ENCODE measurements at regions not wholly inside any gene's neighbourhood (a gene's known extent, or its start where the extent isn't known, plus 50 kb on each side); places are given as distances from the start of the nearest gene placed in this dataset.
A peak's percentile ranks its signal among the peaks of the same experiment; 100 is the strongest.

GRCh38 chr6:15082708-15083107, 163.2 kb upstream of the JARID2 start:
- Histone ChIP-seq H3K36me3 (no peaks in the 10 kb centered on the region), H3K27me3 (no peaks in the 10 kb centered on the region), H3K9me3 (no peaks in the 10 kb centered on the region), H3K4me1 (no peaks in the 10 kb centered on the region), H3K4me3 (no peak overlapping the region), H3K27ac (no peak overlapping the region)
- TF ChIP-seq POLR2AphosphoS5 (IDR thresholded peaks at IDR 0.05; ENCODE audit: insufficient read depth in 1 of 2, low read depth in 1 of 2) (no peak), CTCF (IDR thresholded peaks at IDR 0.05) (no peak), POLR2A (IDR thresholded peaks at IDR 0.05) (no peak)
- DNase-seq (ENCODE audit: extremely low spot score in 2 of 2): no peak
- intact Hi-C loops (cut with DNase I): no loop called here

- Histone ChIP-seq H3K4me3 (no peak overlapping the region), H3K36me3 (no peaks in the 10 kb centered on the region), H3K9me3 (no peaks in the 10 kb centered on the region), H3K4me1 (peaks cover 24% of the 10 kb centered on the region), H3K27ac (no peak overlapping the region), H3K27me3 (no peaks in the 10 kb centered on the region)
- TF ChIP-seq POLR2A (IDR thresholded peaks at IDR 0.05) (no peak), POLR2AphosphoS5 (IDR thresholded peaks at IDR 0.05; ENCODE audit: insufficient read depth in 1 of 2, low read depth in 1 of 2) (no peak), CTCF (IDR thresholded peaks at IDR 0.05) (no peak)
- no peak for DNase-seq (ENCODE audit: extremely low spot score in 2 of 2)
- intact Hi-C loops (cut with DNase I): no loop called here
These were observed 159.3 kb upstream of the JARID2 start for GRCh38 chr6:15086348-15087158.

DNA sequence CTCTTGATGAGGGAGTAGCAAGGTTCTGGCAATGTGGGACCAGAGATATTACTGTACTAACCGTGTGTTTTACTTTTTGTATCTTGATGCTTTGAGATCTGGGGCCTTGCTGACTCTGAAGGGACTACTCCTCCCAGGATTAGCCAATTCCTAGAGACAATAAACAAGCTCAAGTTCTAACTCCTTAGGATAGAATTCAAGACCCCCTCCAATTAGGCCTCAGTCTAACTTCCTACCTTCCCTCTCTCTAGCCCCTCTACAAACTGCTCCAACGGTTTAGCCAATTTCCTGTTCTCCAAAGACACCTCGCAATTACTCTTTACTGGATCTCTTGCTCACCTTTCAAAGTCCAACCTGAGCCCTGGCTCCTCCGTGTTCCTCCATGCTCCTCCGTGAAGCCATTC, 158.7 kb upstream of the JARID2 start:
- Histone ChIP-seq H3K4me1 (peaks cover 24% of the 10 kb centered on the region), H3K4me3 (no peak overlapping the region), H3K9me3 (no peaks in the 10 kb centered on the region), H3K36me3 (no peaks in the 10 kb centered on the region), H3K27me3 (no peaks in the 10 kb centered on the region), H3K27ac (no peak overlapping the region)
- no peak for TF ChIP-seq POLR2A (IDR thresholded peaks at IDR 0.05)
- no peak for DNase-seq (ENCODE audit: extremely low spot score in 2 of 2)
- intact Hi-C loops (cut with DNase I): no loop called here

DNA sequence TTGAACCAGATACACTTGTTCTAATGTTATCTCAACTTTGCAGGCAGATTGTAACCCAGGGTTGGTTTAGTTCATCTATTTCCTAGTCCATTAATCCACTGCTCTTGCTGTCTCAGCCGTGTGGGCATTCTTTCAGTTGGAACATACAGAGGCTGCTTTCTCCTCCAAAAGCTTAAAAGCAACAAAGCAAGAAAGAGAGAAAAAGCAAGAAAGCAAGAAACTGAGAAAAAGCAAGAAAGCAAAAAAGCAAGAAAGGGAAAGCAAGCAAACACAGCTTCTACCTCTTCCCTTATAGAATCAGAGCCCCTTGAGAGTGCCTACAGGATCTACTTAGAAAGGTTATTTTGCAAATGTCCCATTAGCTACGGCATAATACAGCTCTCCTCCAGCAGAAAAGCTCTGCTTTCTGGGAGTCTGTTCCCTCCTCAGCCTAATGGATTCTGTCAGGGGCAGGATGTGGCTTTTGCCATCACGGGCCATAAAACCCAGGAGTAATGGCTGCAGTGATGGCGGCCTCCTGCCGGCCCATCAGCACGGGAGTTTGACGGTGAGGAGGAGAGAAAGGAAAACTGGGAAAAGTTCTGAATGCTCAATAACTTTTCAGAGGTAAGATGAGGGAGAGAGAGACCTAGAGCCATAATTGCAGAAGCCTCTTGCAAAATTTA, 156.8 kb upstream of the JARID2 start:
- no peaks in the 10 kb centered on the region for H3K27me3 ChIP-seq
- peaks cover 24% of the 10 kb centered on the region for H3K4me1 ChIP-seq
- no peak overlapping the region for H3K27ac ChIP-seq
- no peak for DNase-seq (ENCODE audit: extremely low spot score in 2 of 2)
- TF ChIP-seq CTCF (IDR thresholded peaks at IDR 0.05) (no peak), POLR2AphosphoS5 (IDR thresholded peaks at IDR 0.05; ENCODE audit: insufficient read depth in 1 of 2, low read depth in 1 of 2) (no peak), POLR2A (IDR thresholded peaks at IDR 0.05) (no peak)
- intact Hi-C loops (cut with DNase I): no loop called here
- H3K9me3 ChIP-seq: no peaks in the 10 kb centered on the region
- no peak overlapping the region for H3K4me3 ChIP-seq
- H3K36me3 ChIP-seq: no peaks in the 10 kb centered on the region

GRCh38 chr6:15089569-15090144, 156.2 kb upstream of the JARID2 start:
- TF ChIP-seq CTCF (IDR thresholded peaks at IDR 0.05) (no peak), POLR2AphosphoS5 (IDR thresholded peaks at IDR 0.05; ENCODE audit: insufficient read depth in 1 of 2, low read depth in 1 of 2) (peak; percentile 19 to 65), POLR2A (IDR thresholded peaks at IDR 0.05) (no peak)
- Histone ChIP-seq H3K36me3 (no peaks in the 10 kb centered on the region), H3K27ac (peak overlapping the region; percentile 43), H3K4me1 (peaks cover 24% of the 10 kb centered on the region), H3K9me3 (no peaks in the 10 kb centered on the region), H3K4me3 (no peak overlapping the region), H3K27me3 (no peaks in the 10 kb centered on the region)
- DNase-seq (ENCODE audit: extremely low spot score in 2 of 2): peak in 1 of 2 donors; percentile 89
- intact Hi-C loops (cut with DNase I): no loop called here
